Stimulated activated naive CD8-positive, alpha-beta T cell treated with anti-CD3 and anti-CD28 coated beads, Interleukin-15, amount 100 ng/mL, for 72 hours (primary cell): ENCODE measurements at regions not wholly inside any gene's neighbourhood (a gene's known extent, or its start where the extent isn't known, plus 50 kb on each side); places are given as distances from the start of the nearest gene placed in this dataset.
"Not testable (repeated sequence)": the region's sequence is repeated elsewhere in the genome, so short reads cannot be mapped to it uniquely, and the experiment has no call there.

ENCODE experiments used
- ATAC-seq: fragments of 150-1000 bp; cut with Tn5 transposase; 2 replicates; pipeline ENCODE4 v1.10.0; 2021; ENCODE audit warnings: mild to moderate bottlenecking, moderate library complexity
- DNase-seq, 2 donors: peaks; one replicate each; pipeline ENCODE4 v3.0.0; 2021 to 2022
- H3K27ac Mint-ChIP-seq, 2 donors: one replicate each; pipeline ENCODE4 v1.8.0; 2022; ENCODE audit warnings: mild to moderate bottlenecking in 2 of 2, mixed read lengths in 2 of 2, moderate library complexity in 2 of 2
- H3K27me3 Mint-ChIP-seq: one replicate; pipeline ENCODE4 v1.8.0; 2022; ENCODE audit warnings: mixed read lengths
- H3K4me1 Mint-ChIP-seq: one replicate; pipeline ENCODE4 v1.8.0; 2022; ENCODE audit warnings: mild to moderate bottlenecking, mixed read lengths
- H3K4me3 Mint-ChIP-seq, 2 donors: one replicate each; pipeline ENCODE4 v1.8.0; 2022; ENCODE audit warnings: mild to moderate bottlenecking in 2 of 2, mixed read lengths in 2 of 2, moderate library complexity in 1 of 2
- H3K9me3 Mint-ChIP-seq, 2 donors: one replicate each; pipeline ENCODE4 v1.8.0; 2022; ENCODE audit warnings: mixed read lengths in 2 of 2

GRCh38 chr13:76610819-76611415 is 275.3 kb downstream of the KCTD12 start:
- ATAC-seq: no peak
- no peak for DNase-seq
- no peak overlapping the region for H3K4me3 Mint-ChIP-seq
- no peaks in the 10 kb centered on the region for H3K27me3 Mint-ChIP-seq
- H3K4me1 Mint-ChIP-seq: no peaks in the 10 kb centered on the region
- H3K9me3 Mint-ChIP-seq: no peaks in the 10 kb centered on the region
- H3K27ac Mint-ChIP-seq: no peak overlapping the region

- H3K9me3 Mint-ChIP-seq: peaks cover 0 to 3% of the 10 kb centered on the region in 2 donors
- DNase-seq (no peak), ATAC-seq (no peak)
- H3K4me1 Mint-ChIP-seq: no peaks in the 10 kb centered on the region
- no peaks in the 10 kb centered on the region for H3K27me3 Mint-ChIP-seq
- H3K4me3 Mint-ChIP-seq: no peak overlapping the region
- H3K27ac Mint-ChIP-seq: no peak overlapping the region
Measured at GRCh38 chr13:76609643-76610042, 276.6 kb downstream of the KCTD12 start.

- no peak for ATAC-seq
- Mint-ChIP-seq H3K27ac (no peak overlapping the region), H3K27me3 (no peaks in the 10 kb centered on the region), H3K4me3 (no peak overlapping the region), H3K4me1 (no peaks in the 10 kb centered on the region), H3K9me3 (peaks cover 0 to 6% of the 10 kb centered on the region in 2 donors)
- DNase-seq: no peak
Measured at GRCh38 chr13:76607866-76608265, 278.3 kb downstream of the KCTD12 start.

- Mint-ChIP-seq H3K4me3 (no peak overlapping the region), H3K27me3 (no peaks in the 10 kb centered on the region), H3K9me3 (peaks cover 0 to 6% of the 10 kb centered on the region in 2 donors), H3K27ac (no peak overlapping the region), H3K4me1 (no peaks in the 10 kb centered on the region)
- DNase-seq (no peak), ATAC-seq (no peak)
Measured at GRCh38 chr13:76600081-76600480, 286.1 kb downstream of the KCTD12 start.

GRCh38 chr13:76597868-76598267 is 288.3 kb downstream of the KCTD12 start:
- Mint-ChIP-seq H3K9me3 (no peaks in the 10 kb centered on the region), H3K27ac (no peak overlapping the region), H3K4me1 (no peaks in the 10 kb centered on the region), H3K4me3 (no peak overlapping the region), H3K27me3 (no peaks in the 10 kb centered on the region)
- no peak for ATAC-seq
- DNase-seq: no peak

- H3K4me1 Mint-ChIP-seq: no peaks in the 10 kb centered on the region
- DNase-seq: no peak
- H3K27ac Mint-ChIP-seq: no peak overlapping the region
- H3K9me3 Mint-ChIP-seq: no peaks in the 10 kb centered on the region
- ATAC-seq: no peak
- no peak overlapping the region for H3K4me3 Mint-ChIP-seq
- H3K27me3 Mint-ChIP-seq: no peaks in the 10 kb centered on the region
Measured at GRCh38 chr13:76596216-76596615, 290.0 kb downstream of the KCTD12 start.

GRCh38 chr13:76594435-76594834 is 291.8 kb downstream of the KCTD12 start:
- Mint-ChIP-seq H3K27me3 (no peaks in the 10 kb centered on the region), H3K4me3 (no peak overlapping the region), H3K27ac (no peak overlapping the region), H3K9me3 (no peaks in the 10 kb centered on the region), H3K4me1 (no peaks in the 10 kb centered on the region)
- ATAC-seq (no peak), DNase-seq (no peak)

GRCh38 chr13:76586842-76587241 is 299.4 kb downstream of the KCTD12 start:
- H3K27ac Mint-ChIP-seq: no peak overlapping the region
- DNase-seq: no peak
- H3K4me3 Mint-ChIP-seq: no peak overlapping the region
- no peaks in the 10 kb centered on the region for H3K9me3 Mint-ChIP-seq
- no peaks in the 10 kb centered on the region for H3K27me3 Mint-ChIP-seq
- ATAC-seq: no peak
- no peaks in the 10 kb centered on the region for H3K4me1 Mint-ChIP-seq

GRCh38 chr13:76579701-76580100 is 306.5 kb downstream of the KCTD12 start:
- Mint-ChIP-seq H3K27me3 (peaks cover 8% of the 10 kb centered on the region), H3K27ac (no peak overlapping the region), H3K4me1 (no peaks in the 10 kb centered on the region), H3K9me3 (peaks cover 19 to 20% of the 10 kb centered on the region in 2 donors), H3K4me3 (no peak overlapping the region)
- DNase-seq: no peak
- ATAC-seq: no peak

- DNase-seq, ATAC-seq, H3K4me1 Mint-ChIP-seq, H3K27ac Mint-ChIP-seq, H3K27me3 Mint-ChIP-seq, H3K4me3 Mint-ChIP-seq: not testable (repeated sequence)
- peaks cover 20 to 21% of the 10 kb centered on the region in 2 donors for H3K9me3 Mint-ChIP-seq
Measured at GRCh38 chr13:76575634-76576033, 310.6 kb downstream of the KCTD12 start.

- no peak overlapping the region for H3K4me3 Mint-ChIP-seq
- no peak for DNase-seq
- H3K4me1 Mint-ChIP-seq: no peaks in the 10 kb centered on the region
- ATAC-seq: no peak
- H3K27ac Mint-ChIP-seq: no peak overlapping the region
- H3K27me3 Mint-ChIP-seq: no peaks in the 10 kb centered on the region
- H3K9me3 Mint-ChIP-seq: peaks cover 4% of the 10 kb centered on the region in 2 donors
Measured at GRCh38 chr13:76570510-76570971, 315.7 kb downstream of the KCTD12 start.

GRCh38 chr13:76556627-76557026 is 329.6 kb downstream of the KCTD12 start:
- Mint-ChIP-seq H3K27ac (no peak overlapping the region), H3K4me3 (no peak overlapping the region), H3K4me1 (no peaks in the 10 kb centered on the region), H3K9me3 (no peaks in the 10 kb centered on the region), H3K27me3 (peaks cover 8% of the 10 kb centered on the region)
- no peak for DNase-seq
- no peak for ATAC-seq

- no peak for DNase-seq
- Mint-ChIP-seq H3K27ac (no peak overlapping the region), H3K27me3 (no peaks in the 10 kb centered on the region), H3K4me3 (no peak overlapping the region), H3K9me3 (no peaks in the 10 kb centered on the region), H3K4me1 (no peaks in the 10 kb centered on the region)
- ATAC-seq: no peak
Measured at GRCh38 chr13:76552807-76553206, 333.4 kb downstream of the KCTD12 start.

GRCh38 chr13:76552041-76552772 is 334.0 kb downstream of the KCTD12 start:
- no peak overlapping the region for H3K4me3 Mint-ChIP-seq
- H3K4me1 Mint-ChIP-seq: no peaks in the 10 kb centered on the region
- no peaks in the 10 kb centered on the region for H3K9me3 Mint-ChIP-seq
- H3K27ac Mint-ChIP-seq: no peak overlapping the region
- DNase-seq (no peak), ATAC-seq (no peak)
- no peaks in the 10 kb centered on the region for H3K27me3 Mint-ChIP-seq

GRCh38 chr13:76542176-76542575 is 344.0 kb downstream of the KCTD12 start:
- Mint-ChIP-seq H3K9me3 (peaks cover 0 to 6% of the 10 kb centered on the region in 2 donors), H3K4me3 (no peak overlapping the region), H3K4me1 (no peaks in the 10 kb centered on the region), H3K27ac (no peak overlapping the region), H3K27me3 (peaks cover 8% of the 10 kb centered on the region)
- DNase-seq (no peak), ATAC-seq (no peak)

- no peaks in the 10 kb centered on the region for H3K9me3 Mint-ChIP-seq
- no peak overlapping the region for H3K27ac Mint-ChIP-seq
- peaks cover 8% of the 10 kb centered on the region for H3K27me3 Mint-ChIP-seq
- H3K4me1 Mint-ChIP-seq: no peaks in the 10 kb centered on the region
- DNase-seq: no peak
- no peak overlapping the region for H3K4me3 Mint-ChIP-seq
- ATAC-seq: no peak
Measured at GRCh38 chr13:76538004-76538403, 348.2 kb downstream of the KCTD12 start.
